Fibroblast of lung (primary cell): ENCODE measurements at regions not wholly inside any gene's neighbourhood (a gene's known extent, or its start where the extent isn't known, plus 50 kb on each side); places are given as distances from the start of the nearest gene placed in this dataset.

Experiments used
- DNase-seq, 2 donors: peaks; one replicate each; pipeline versions ENCODE4 v3.0.0 to v3.0.0-alpha.2; 2010; ENCODE audit warnings: low read depth in 2 of 2
- H2AFZ ChIP-seq: 2 replicates; pipeline ENCODE4 v1.5.1; 2012; ENCODE audit warnings: low read length, control low read depth, inconsistent platforms
- H3K27ac ChIP-seq: 2 replicates; pipeline ENCODE4 v1.5.1; 2011; ENCODE audit warnings: low read length, control low read depth; ENCODE audit not compliant: insufficient read depth
- H3K27me3 ChIP-seq: 2 replicates; pipeline ENCODE4 v1.5.1; 2011; ENCODE audit warnings: mild to moderate bottlenecking, low read length; ENCODE audit not compliant: control insufficient read depth, insufficient read depth
- H3K36me3 ChIP-seq: 2 replicates; pipeline ENCODE4 v1.5.1; 2011; ENCODE audit warnings: low read length; ENCODE audit not compliant: control insufficient read depth, insufficient read depth
- H3K4me1 ChIP-seq: 2 replicates; pipeline ENCODE4 v1.5.1; 2011; ENCODE audit warnings: low read length; ENCODE audit not compliant: control insufficient read depth, insufficient read depth; ENCODE audit errors: extremely low read depth
- H3K4me2 ChIP-seq: 2 replicates; pipeline ENCODE4 v1.5.1; 2011; ENCODE audit warnings: low read length, control low read depth; ENCODE audit not compliant: insufficient read depth; ENCODE audit errors: extremely low read depth
- H3K4me3 ChIP-seq, 4 experiments: fragments of 200-600 bp in 1 of 4; sonication (generic) in 1 of 4; replicated peaks in 1 of 4; 2 replicates each; pipeline ENCODE4 v1.5.1; 2011 to 2016; ENCODE audit warnings: low read length in 4 of 4, low read depth in 3 of 4, mild to moderate bottlenecking in 3 of 4, control low read depth in 2 of 4, inconsistent platforms in 1 of 4, mixed read lengths in 1 of 4; ENCODE audit not compliant: insufficient read depth in 1 of 4; ENCODE audit errors: control extremely low read depth in 1 of 4
- H3K79me2 ChIP-seq: 2 replicates; pipeline ENCODE4 v1.5.1; 2012; ENCODE audit warnings: mild to moderate bottlenecking, low read length, inconsistent platforms; ENCODE audit not compliant: control insufficient read depth, insufficient read depth
- H3K9ac ChIP-seq: 2 replicates; pipeline ENCODE4 v1.5.1; 2011; ENCODE audit warnings: mild to moderate bottlenecking, low read length, control low read depth; ENCODE audit not compliant: insufficient read depth
- H3K9me3 ChIP-seq: 2 replicates; pipeline ENCODE4 v1.5.1; 2012; ENCODE audit warnings: low read depth, low read length; ENCODE audit not compliant: control insufficient read depth, insufficient read depth
- H4K20me1 ChIP-seq: 2 replicates; pipeline ENCODE4 v1.5.1; 2011; ENCODE audit warnings: low read length; ENCODE audit not compliant: control insufficient read depth, insufficient read depth; ENCODE audit errors: extremely low read depth
- EZH2 ChIP-seq: IDR thresholded peaks from 2 replicates; pipeline ENCODE4 v1.5.1; 2012; ENCODE audit warnings: low read length, control low read depth, mild to moderate bottlenecking; ENCODE audit errors: missing control alignments
- TF ChIP-seq, protein P1 (sequence below), 2 donors: IDR thresholded peaks in 1 of 2; conservative IDR thresholded peaks in 1 of 2; 1 replicate in 1 of 2; 2 replicates in 1 of 2; pipeline ENCODE4 v1.5.1; 2011 to 2012; ENCODE audit warnings: low read length in 2 of 2, control low read depth in 1 of 2, inconsistent platforms in 1 of 2, low read depth in 1 of 2, mild to moderate bottlenecking in 1 of 2

DNA sequence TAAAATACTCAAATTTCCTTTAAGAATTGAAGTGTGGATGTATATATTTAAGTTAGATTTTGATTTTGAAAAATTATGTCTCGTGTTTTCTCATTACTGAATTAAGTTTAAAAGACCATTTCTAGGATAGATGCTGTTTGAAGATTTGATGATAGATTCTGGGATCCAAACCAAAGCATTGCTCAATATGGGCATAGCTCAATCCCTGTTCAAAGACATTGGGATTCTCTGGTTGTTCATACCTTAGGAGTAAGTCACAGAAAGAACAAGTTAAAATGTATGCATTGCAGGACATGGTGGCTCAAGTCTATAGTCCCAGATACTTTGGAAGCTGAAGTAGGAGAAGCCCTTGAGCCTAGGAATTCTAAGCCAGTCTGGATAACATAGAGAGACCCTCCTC, 622.3 kb downstream of the ADCYAP1 start:
- H3K9me3 ChIP-seq, result no peaks in the 10 kb centered on the region
- TF ChIP-seq, protein P1, sequence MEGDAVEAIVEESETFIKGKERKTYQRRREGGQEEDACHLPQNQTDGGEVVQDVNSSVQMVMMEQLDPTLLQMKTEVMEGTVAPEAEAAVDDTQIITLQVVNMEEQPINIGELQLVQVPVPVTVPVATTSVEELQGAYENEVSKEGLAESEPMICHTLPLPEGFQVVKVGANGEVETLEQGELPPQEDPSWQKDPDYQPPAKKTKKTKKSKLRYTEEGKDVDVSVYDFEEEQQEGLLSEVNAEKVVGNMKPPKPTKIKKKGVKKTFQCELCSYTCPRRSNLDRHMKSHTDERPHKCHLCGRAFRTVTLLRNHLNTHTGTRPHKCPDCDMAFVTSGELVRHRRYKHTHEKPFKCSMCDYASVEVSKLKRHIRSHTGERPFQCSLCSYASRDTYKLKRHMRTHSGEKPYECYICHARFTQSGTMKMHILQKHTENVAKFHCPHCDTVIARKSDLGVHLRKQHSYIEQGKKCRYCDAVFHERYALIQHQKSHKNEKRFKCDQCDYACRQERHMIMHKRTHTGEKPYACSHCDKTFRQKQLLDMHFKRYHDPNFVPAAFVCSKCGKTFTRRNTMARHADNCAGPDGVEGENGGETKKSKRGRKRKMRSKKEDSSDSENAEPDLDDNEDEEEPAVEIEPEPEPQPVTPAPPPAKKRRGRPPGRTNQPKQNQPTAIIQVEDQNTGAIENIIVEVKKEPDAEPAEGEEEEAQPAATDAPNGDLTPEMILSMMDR (conservative IDR thresholded peaks at IDR 0.05 in 1 of 2, IDR thresholded peaks at IDR 0.05 in 1 of 2; ENCODE audit: low read depth in 1 of 2, low read length in 2 of 2), result no peak
- TF ChIP-seq EZH2, result no peak

DNA sequence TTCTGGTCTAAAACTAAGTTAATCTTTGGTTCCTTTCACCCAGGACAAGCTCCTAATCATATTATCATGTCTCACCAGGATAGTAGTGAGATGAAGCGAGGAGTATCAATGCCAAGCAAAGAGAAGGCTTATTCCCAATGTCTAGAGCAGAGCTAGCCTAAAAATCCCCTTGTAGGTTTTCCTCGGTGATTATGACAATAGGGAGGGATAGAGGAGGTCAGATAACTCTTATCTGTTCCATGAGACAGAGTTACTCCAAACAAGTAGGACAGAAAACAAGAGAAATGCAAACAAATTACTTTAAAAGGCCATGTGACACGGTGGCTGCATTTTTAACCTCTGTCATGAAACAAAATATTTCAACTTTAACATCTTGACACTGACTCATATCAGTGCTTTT, 623.1 kb downstream of the ADCYAP1 start:
- Histone ChIP-seq H3K4me1 (no peaks in the 10 kb centered on the region), H3K9me3 (no peaks in the 10 kb centered on the region), H3K27ac (no peak overlapping the region), H3K9ac (no peak overlapping the region), H4K20me1 (no peaks in the 10 kb centered on the region), H3K4me2 (no peak overlapping the region), H3K27me3 (no peaks in the 10 kb centered on the region), H3K4me3 (no peak overlapping the region), H2AFZ (no peak overlapping the region), H3K79me2 (no peaks in the 10 kb centered on the region), H3K36me3 (no peaks in the 10 kb centered on the region)
- DNase-seq, result no peak
- no peak for TF ChIP-seq EZH2
- TF ChIP-seq, protein P1 (conservative IDR thresholded peaks at IDR 0.05 in 1 of 2, IDR thresholded peaks at IDR 0.05 in 1 of 2; ENCODE audit: low read depth in 1 of 2, low read length in 2 of 2), result no peak

More for the DNA sequence above, 622.3 kb downstream of the ADCYAP1 start:
- Histone ChIP-seq H3K79me2 (no peaks in the 10 kb centered on the region), H3K27ac (no peak overlapping the region), H3K4me3 (no peak overlapping the region), H2AFZ (no peak overlapping the region), H3K4me2 (no peak overlapping the region), H3K9ac (no peak overlapping the region), H3K4me1 (no peaks in the 10 kb centered on the region), H3K36me3 (no peaks in the 10 kb centered on the region), H4K20me1 (no peaks in the 10 kb centered on the region), H3K27me3 (no peaks in the 10 kb centered on the region)
- DNase-seq, result no peak

DNA sequence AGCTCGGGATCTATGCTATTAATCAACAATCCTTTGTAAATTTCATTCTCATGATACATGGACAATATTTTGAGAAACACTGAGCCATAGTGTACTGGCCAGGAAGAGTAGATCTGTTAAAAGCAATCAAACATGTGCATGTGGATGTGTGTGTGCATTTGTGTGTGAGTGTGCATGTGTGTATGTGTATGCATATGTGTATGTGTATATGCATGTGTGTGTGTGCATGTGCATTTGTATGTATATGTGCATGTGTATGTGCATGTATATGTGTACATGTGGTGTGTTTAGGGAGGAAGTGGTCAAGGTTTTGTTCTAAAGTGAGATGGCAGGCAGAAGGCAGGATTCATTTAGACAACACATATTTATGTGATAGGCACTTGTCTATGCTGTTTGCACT, 623.8 kb downstream of the ADCYAP1 start:
- no peak for DNase-seq
- TF ChIP-seq, protein P1 (conservative IDR thresholded peaks at IDR 0.05 in 1 of 2, IDR thresholded peaks at IDR 0.05 in 1 of 2; ENCODE audit: low read depth in 1 of 2, low read length in 2 of 2), result no peak
- TF ChIP-seq EZH2, result no peak
- no peaks in the 10 kb centered on the region for H3K27me3 ChIP-seq
- no peak overlapping the region for H3K27ac ChIP-seq
- no peaks in the 10 kb centered on the region for H3K9me3 ChIP-seq
- no peaks in the 10 kb centered on the region for H3K36me3 ChIP-seq
- H4K20me1 ChIP-seq, result no peaks in the 10 kb centered on the region
- H2AFZ ChIP-seq, result no peak overlapping the region
- no peaks in the 10 kb centered on the region for H3K79me2 ChIP-seq
- no peak overlapping the region for H3K4me3 ChIP-seq
- no peaks in the 10 kb centered on the region for H3K4me1 ChIP-seq
- H3K4me2 ChIP-seq, result no peak overlapping the region
- no peak overlapping the region for H3K9ac ChIP-seq
